HepG2 (cell line): ENCODE measurements at regions not wholly inside any gene's neighbourhood (a gene's known extent, or its start where the extent isn't known, plus 50 kb on each side); places are given as distances from the start of the nearest gene placed in this dataset.

ENCODE experiments used
- ATF7-NPFF ChIP-seq: sonication (generic); formaldehyde crosslinking; IDR thresholded peaks from 2 replicates; pipeline ENCODE4 v1.8.1; 2023; ENCODE audit warnings: mild to moderate bottlenecking, low read depth, missing genetic modification reagents, moderate library complexity
- CEBPG ChIP-seq: IDR thresholded peaks from 2 replicates; pipeline ENCODE4 v1.6.1; 2016
- GATA4 ChIP-seq: sonication (generic); IDR thresholded peaks from 2 replicates; pipeline ENCODE4 v1.6.1; 2016; ENCODE audit warnings: antibody characterized with exemption, low read depth, borderline replicate concordance
- GATAD2A ChIP-seq: IDR thresholded peaks from 2 replicates; pipeline ENCODE4 v1.6.1; 2016
- HMGA1 ChIP-seq: sonication (generic); formaldehyde crosslinking; conservative IDR thresholded peaks from 2 replicates; pipeline ENCODE4 v1.4.0; 2020; ENCODE audit warnings: missing genetic modification reagents
- ISL2 ChIP-seq: sonication (generic); formaldehyde crosslinking; IDR thresholded peaks from 2 replicates; pipeline ENCODE4 v1.5.0; 2020; ENCODE audit warnings: missing genetic modification reagents
- KLF13 ChIP-seq: sonication (generic); formaldehyde crosslinking; IDR thresholded peaks from 2 replicates; pipeline ENCODE4 v1.4.0; 2020; ENCODE audit warnings: mild to moderate bottlenecking, missing genetic modification reagents
- KLF16 ChIP-seq, 2 experiments: sonication (generic) in 1 of 2; formaldehyde crosslinking in 1 of 2; IDR thresholded peaks; 2 replicates each; pipeline versions ENCODE4 v1.6.1 to v1.8.0; 2016 to 2023; ENCODE audit warnings: missing genetic modification reagents in 2 of 2, missing compliant biosample characterization in 1 of 2
- MAFK ChIP-seq, 2 experiments: IDR thresholded peaks in 1 of 2; conservative IDR thresholded peaks in 1 of 2; 2 replicates each; pipeline ENCODE4 v1.6.1; 2011; ENCODE audit warnings: improper control_type of control experiment in 2 of 2, low read length in 2 of 2
- MYC ChIP-seq: sonication (generic); formaldehyde crosslinking; IDR thresholded peaks from 2 replicates; pipeline ENCODE4 v1.9.0; 2021; ENCODE audit warnings: missing genetic modification reagents, borderline replicate concordance
- NCOA2 ChIP-seq: sonication (generic); formaldehyde crosslinking; IDR thresholded peaks from 2 replicates; pipeline ENCODE4 v1.8.0; 2022; ENCODE audit warnings: inconsistent platforms
- NCOA5 ChIP-seq: sonication (generic); formaldehyde crosslinking; IDR thresholded peaks from 2 replicates; pipeline ENCODE4 v1.4.0; 2020; ENCODE audit warnings: missing genetic modification reagents
- NR2F6 ChIP-seq, 2 experiments: IDR thresholded peaks; 2 replicates each; pipeline ENCODE4 v1.6.1; 2016; ENCODE audit warnings: antibody characterized with exemption in 1 of 2, mild to moderate bottlenecking in 1 of 2
- RORA ChIP-seq: sonication (generic); formaldehyde crosslinking; IDR thresholded peaks from 2 replicates; pipeline ENCODE4 v1.5.0; 2020; ENCODE audit warnings: mild to moderate bottlenecking, missing genetic modification reagents, moderate library complexity
- SOX5 ChIP-seq: IDR thresholded peaks from 2 replicates; pipeline ENCODE4 v1.6.1; 2016; ENCODE audit warnings: borderline replicate concordance
- TAF1 ChIP-seq: sonication (generic); formaldehyde crosslinking; IDR thresholded peaks from 2 replicates; pipeline ENCODE4 v1.4.0; 2020; ENCODE audit warnings: missing genetic modification reagents
- TBX3 ChIP-seq: fragments of 450-650 bp; IDR thresholded peaks from 2 replicates; pipeline ENCODE4 v1.6.1; 2017; ENCODE audit warnings: antibody characterized with exemption, mild to moderate bottlenecking, inconsistent platforms, borderline replicate concordance
- THAP11 ChIP-seq: IDR thresholded peaks from 2 replicates; pipeline ENCODE4 v1.6.1; 2016; ENCODE audit warnings: missing biosample characterization, missing genetic modification reagents
- ZMYM3 ChIP-seq: sonication (generic); formaldehyde crosslinking; IDR thresholded peaks from 2 replicates; pipeline ENCODE4 v1.5.1; 2020; ENCODE audit warnings: mild to moderate bottlenecking, missing genetic modification reagents
- ZNF253 ChIP-seq: sonication (generic); formaldehyde crosslinking; IDR thresholded peaks from 2 replicates; pipeline ENCODE4 v1.8.0; 2022; ENCODE audit warnings: mild to moderate bottlenecking, missing genetic modification reagents, borderline replicate concordance
- ZNF549 ChIP-seq: sonication (generic); formaldehyde crosslinking; IDR thresholded peaks from 2 replicates; pipeline ENCODE4 v1.5.0; 2020; ENCODE audit warnings: missing genetic modification reagents
- ZNF556 ChIP-seq: sonication (generic); formaldehyde crosslinking; IDR thresholded peaks from 2 replicates; pipeline ENCODE4 v1.4.0; 2020; ENCODE audit warnings: mild to moderate bottlenecking, missing genetic modification reagents, borderline replicate concordance
- ZNF616 ChIP-seq: sonication (generic); formaldehyde crosslinking; IDR thresholded peaks from 2 replicates; pipeline ENCODE4 v1.5.0; 2020; ENCODE audit warnings: low read depth, mild to moderate bottlenecking, missing genetic modification reagents
- ZNF629 ChIP-seq: sonication (generic); formaldehyde crosslinking; conservative IDR thresholded peaks from 2 replicates; pipeline ENCODE4 v1.5.0; 2020; ENCODE audit warnings: missing genetic modification reagents
- ZNF737 ChIP-seq: sonication (generic); formaldehyde crosslinking; IDR thresholded peaks from 2 replicates; pipeline ENCODE4 v1.5.0; 2020; ENCODE audit warnings: missing genetic modification reagents, mild to moderate bottlenecking, borderline replicate concordance
- ZNF768 ChIP-seq: sonication (generic); formaldehyde crosslinking; IDR thresholded peaks from 2 replicates; pipeline ENCODE4 v1.4.0; 2020; ENCODE audit warnings: missing genetic modification reagents
- ZNF891 ChIP-seq: sonication (generic); formaldehyde crosslinking; IDR thresholded peaks from 2 replicates; pipeline ENCODE4 v1.5.0; 2020; ENCODE audit warnings: mild to moderate bottlenecking, missing genetic modification reagents
- TF ChIP-seq, protein P1 (sequence below): sonication (generic); formaldehyde crosslinking; IDR thresholded peaks from 2 replicates; pipeline ENCODE4 v1.5.0; 2020; ENCODE audit warnings: mild to moderate bottlenecking, missing genetic modification reagents
- TF ChIP-seq, protein P2 (sequence below): sonication (generic); formaldehyde crosslinking; IDR thresholded peaks from 2 replicates; pipeline ENCODE4 v1.8.0; 2022; ENCODE audit warnings: missing genetic modification reagents, mild to moderate bottlenecking, borderline replicate concordance
- TF ChIP-seq, protein P3 (sequence below), 2 experiments: fragments of 450-650 bp in 1 of 2; sonication (generic) in 1 of 2; formaldehyde crosslinking; IDR thresholded peaks; 2 replicates each; pipeline versions ENCODE4 v1.5.0 to v1.8.0; 2020 to 2022; ENCODE audit warnings: mild to moderate bottlenecking in 1 of 2, missing genetic modification reagents in 1 of 2
- TF ChIP-seq, protein P4 (sequence below): sonication (generic); formaldehyde crosslinking; IDR thresholded peaks from 2 replicates; pipeline ENCODE4 v1.8.1; 2023; ENCODE audit warnings: mild to moderate bottlenecking, missing genetic modification reagents

DNA sequence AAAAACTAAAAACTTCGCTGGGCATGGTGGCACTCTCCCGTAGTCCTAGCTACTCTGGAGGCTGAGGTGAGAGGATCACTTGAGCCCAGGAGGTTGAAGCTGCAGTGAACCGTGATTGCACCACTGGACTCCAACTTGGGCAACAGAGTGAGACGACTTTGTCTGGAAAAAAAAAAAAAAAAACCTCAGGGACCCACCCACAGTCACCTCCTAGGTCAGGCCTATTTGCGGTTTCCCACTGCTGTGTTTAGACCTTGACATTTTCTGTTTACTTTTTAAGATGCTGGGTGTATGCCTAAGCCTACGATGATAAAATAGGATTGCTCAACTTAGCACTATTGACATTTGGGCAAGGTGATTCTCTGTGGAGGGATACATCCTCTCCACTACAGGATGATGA is 197.4 kb upstream of the TBL1X start (continued):
- TF ChIP-seq, protein P1, sequence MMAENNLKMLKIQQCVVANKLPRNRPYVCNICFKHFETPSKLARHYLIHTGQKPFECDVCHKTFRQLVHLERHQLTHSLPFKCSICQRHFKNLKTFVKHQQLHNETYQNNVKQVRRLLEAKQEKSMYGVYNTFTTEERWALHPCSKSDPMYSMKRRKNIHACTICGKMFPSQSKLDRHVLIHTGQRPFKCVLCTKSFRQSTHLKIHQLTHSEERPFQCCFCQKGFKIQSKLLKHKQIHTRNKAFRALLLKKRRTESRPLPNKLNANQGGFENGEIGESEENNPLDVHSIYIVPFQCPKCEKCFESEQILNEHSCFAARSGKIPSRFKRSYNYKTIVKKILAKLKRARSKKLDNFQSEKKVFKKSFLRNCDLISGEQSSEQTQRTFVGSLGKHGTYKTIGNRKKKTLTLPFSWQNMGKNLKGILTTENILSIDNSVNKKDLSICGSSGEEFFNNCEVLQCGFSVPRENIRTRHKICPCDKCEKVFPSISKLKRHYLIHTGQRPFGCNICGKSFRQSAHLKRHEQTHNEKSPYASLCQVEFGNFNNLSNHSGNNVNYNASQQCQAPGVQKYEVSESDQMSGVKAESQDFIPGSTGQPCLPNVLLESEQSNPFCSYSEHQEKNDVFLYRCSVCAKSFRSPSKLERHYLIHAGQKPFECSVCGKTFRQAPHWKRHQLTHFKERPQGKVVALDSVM (CRISPR knock-in tag) = peak; percentile 96
- peak; percentile 65 for TF ChIP-seq NCOA2 (CRISPR knock-in tag)
- TF ChIP-seq MAFK (conservative IDR thresholded peaks at IDR 0.05 in 1 of 2, IDR thresholded peaks at IDR 0.05 in 1 of 2; ENCODE audit: low read length in 2 of 2) = no peak
- TF ChIP-seq HMGA1 = no peak
- TF ChIP-seq ZNF891 (CRISPR knock-in tag) = no peak
- TF ChIP-seq ZMYM3 = peak; percentile 74
- TF ChIP-seq MYC = no peak
- TF ChIP-seq ZNF629 = no peak
- peak; percentile 49; the same call in 1 of the 2 replicates for TF ChIP-seq SOX5 (CRISPR knock-in tag)
- TF ChIP-seq THAP11 (CRISPR knock-in tag) = no peak
- no peak for TF ChIP-seq GATA4
- TF ChIP-seq ISL2 = peak; percentile 61
- TF ChIP-seq RORA (CRISPR knock-in tag) = no peak
- peak; percentile 78 for TF ChIP-seq GATAD2A (CRISPR knock-in tag)
- no peak for TF ChIP-seq ZNF549
- no peak for TF ChIP-seq ZNF768 (CRISPR knock-in tag)
- TF ChIP-seq TBX3 = peak; percentile 49; the same call in 1 of the 2 replicates
- TF ChIP-seq, protein P2, sequence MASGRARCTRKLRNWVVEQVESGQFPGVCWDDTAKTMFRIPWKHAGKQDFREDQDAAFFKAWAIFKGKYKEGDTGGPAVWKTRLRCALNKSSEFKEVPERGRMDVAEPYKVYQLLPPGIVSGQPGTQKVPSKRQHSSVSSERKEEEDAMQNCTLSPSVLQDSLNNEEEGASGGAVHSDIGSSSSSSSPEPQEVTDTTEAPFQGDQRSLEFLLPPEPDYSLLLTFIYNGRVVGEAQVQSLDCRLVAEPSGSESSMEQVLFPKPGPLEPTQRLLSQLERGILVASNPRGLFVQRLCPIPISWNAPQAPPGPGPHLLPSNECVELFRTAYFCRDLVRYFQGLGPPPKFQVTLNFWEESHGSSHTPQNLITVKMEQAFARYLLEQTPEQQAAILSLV (CRISPR knock-in tag) = no peak
- TF ChIP-seq, protein P3, sequence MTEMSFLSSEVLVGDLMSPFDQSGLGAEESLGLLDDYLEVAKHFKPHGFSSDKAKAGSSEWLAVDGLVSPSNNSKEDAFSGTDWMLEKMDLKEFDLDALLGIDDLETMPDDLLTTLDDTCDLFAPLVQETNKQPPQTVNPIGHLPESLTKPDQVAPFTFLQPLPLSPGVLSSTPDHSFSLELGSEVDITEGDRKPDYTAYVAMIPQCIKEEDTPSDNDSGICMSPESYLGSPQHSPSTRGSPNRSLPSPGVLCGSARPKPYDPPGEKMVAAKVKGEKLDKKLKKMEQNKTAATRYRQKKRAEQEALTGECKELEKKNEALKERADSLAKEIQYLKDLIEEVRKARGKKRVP (CRISPR knock-in tag; IDR thresholded peaks at IDR 0.05) = 0 out of 4 replicates have a peak, but pooled peaks of 1 of the 2 experiments have one; percentile 34
- TF ChIP-seq ZNF556 (CRISPR knock-in tag) = no peak; the same call in 1 of the 2 replicates
- no peak for TF ChIP-seq ZNF253
- no peak for TF ChIP-seq KLF13 (CRISPR knock-in tag)
- TF ChIP-seq CEBPG = peak; percentile 89
- no peak for TF ChIP-seq ZNF616
- TF ChIP-seq TAF1 (CRISPR knock-in tag) = no peak
- TF ChIP-seq, protein P4, sequence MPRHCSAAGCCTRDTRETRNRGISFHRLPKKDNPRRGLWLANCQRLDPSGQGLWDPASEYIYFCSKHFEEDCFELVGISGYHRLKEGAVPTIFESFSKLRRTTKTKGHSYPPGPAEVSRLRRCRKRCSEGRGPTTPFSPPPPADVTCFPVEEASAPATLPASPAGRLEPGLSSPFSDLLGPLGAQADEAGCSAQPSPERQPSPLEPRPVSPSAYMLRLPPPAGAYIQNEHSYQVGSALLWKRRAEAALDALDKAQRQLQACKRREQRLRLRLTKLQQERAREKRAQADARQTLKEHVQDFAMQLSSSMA (CRISPR knock-in tag) = no peak
- TF ChIP-seq NR2F6 (IDR thresholded peaks at IDR 0.05) = peak; percentile 96
- TF ChIP-seq NR2F6 (CRISPR knock-in tag; IDR thresholded peaks at IDR 0.05) = peak; percentile 84
- TF ChIP-seq NCOA5 (CRISPR knock-in tag) = no peak
- TF ChIP-seq KLF16 (CRISPR knock-in tag; IDR thresholded peaks at IDR 0.05) = no peak
- TF ChIP-seq ATF7-NPFF (CRISPR knock-in tag) = no peak
- TF ChIP-seq ZNF737 = no peak
